Stomach (tissue), 8 donors: ENCODE measurements at regions not wholly inside any gene's neighbourhood (a gene's known extent, or its start where the extent isn't known, plus 50 kb on each side); places are given as distances from the start of the nearest gene placed in this dataset.
"Not testable (repeated sequence)": the region's sequence is repeated elsewhere in the genome, so short reads cannot be mapped to it uniquely, and the experiment has no call there.

Experiments
- DNase-seq, 2 donors: peaks; one replicate each; pipeline versions ENCODE4 v3.0.0 to v3.0.0-alpha.2; 2013 to 2019
- H3K27ac ChIP-seq, 5 donors: fragments of 200-600 bp in 4 of 5; sonication (generic) in 4 of 5; one replicate each; pipeline ENCODE4 v1.5.1; 2013 to 2019; ENCODE audit warnings: mild to moderate bottlenecking in 1 of 5, moderate library complexity in 1 of 5
- H3K27me3 ChIP-seq, 3 donors: fragments of 200-600 bp; sonication (generic); one replicate each; pipeline ENCODE4 v1.5.1; 2017 to 2019; ENCODE audit warnings: mixed run types in 1 of 3
- H3K36me3 ChIP-seq, 4 donors: fragments of 200-600 bp; sonication (generic); 1 replicate in 3 of 4; 2 replicates in 1 of 4; pipeline ENCODE4 v1.5.1; 2016 to 2019
- H3K4me1 ChIP-seq, 4 donors: fragments of 200-600 bp; sonication (generic); one replicate each; pipeline ENCODE4 v1.5.1; 2016 to 2019
- H3K4me3 ChIP-seq, 4 donors: fragments of 200-600 bp; sonication (generic) in 3 of 4; one replicate each; pipeline ENCODE4 v1.5.1; 2016 to 2019; ENCODE audit warnings: mild to moderate bottlenecking in 1 of 4
- H3K9me3 ChIP-seq, 4 donors: fragments of 200-600 bp; sonication (generic); one replicate each; pipeline ENCODE4 v1.5.1; 2016 to 2019
- CTCF ChIP-seq, 7 experiments: fragments of 450-650 bp in 4 of 7; fragments of 200-600 bp in 3 of 7; sonication (generic) in 3 of 7; IDR thresholded peaks; one replicate each; pipeline ENCODE4 v1.5.1; 2016 to 2019; ENCODE audit warnings: antibody characterized with exemption in 7 of 7, control low read depth in 2 of 7, mild to moderate bottlenecking in 1 of 7
- EP300 ChIP-seq: sonication (generic); formaldehyde crosslinking; IDR thresholded peaks from one replicate; pipeline ENCODE4 v1.6.1; 2017; ENCODE audit warnings: antibody characterized with exemption
- POLR2A ChIP-seq, 4 donors: fragments of 450-650 bp; IDR thresholded peaks; one replicate each; pipeline ENCODE4 v1.6.1; 2016; ENCODE audit warnings: antibody characterized with exemption in 4 of 4, control low read depth in 2 of 4, mild to moderate bottlenecking in 1 of 4, moderate library complexity in 1 of 4
- POLR2AphosphoS5 ChIP-seq, 3 donors: sonication (generic); formaldehyde crosslinking; IDR thresholded peaks; one replicate each; pipeline ENCODE4 v1.6.1; 2016; ENCODE audit warnings: antibody characterized with exemption in 3 of 3
- WGBS, 5 donors: extraction: QIAGEN DNeasy Blood & Tissue Kit in 3 of 5; methylation state at CpG; one replicate each; pipeline versions ENCODE4 v1.1.5 to v1.1.7; 2013 to 2018; 5-methylcytosine and 5-hydroxymethylcytosine counted together
- intact Hi-C: fragments of 100-400 bp; cut with DNase I; formaldehyde crosslinking; loops from one replicate; pipeline ENCODE4 v1.15.1; 2023; ENCODE audit warnings: low total_unique reads
- donor health status: healthy with polysubstance abuse.
- donor health status: Bipolar disorder and iron deficiency.
- donor health status: healthy.

DNA sequence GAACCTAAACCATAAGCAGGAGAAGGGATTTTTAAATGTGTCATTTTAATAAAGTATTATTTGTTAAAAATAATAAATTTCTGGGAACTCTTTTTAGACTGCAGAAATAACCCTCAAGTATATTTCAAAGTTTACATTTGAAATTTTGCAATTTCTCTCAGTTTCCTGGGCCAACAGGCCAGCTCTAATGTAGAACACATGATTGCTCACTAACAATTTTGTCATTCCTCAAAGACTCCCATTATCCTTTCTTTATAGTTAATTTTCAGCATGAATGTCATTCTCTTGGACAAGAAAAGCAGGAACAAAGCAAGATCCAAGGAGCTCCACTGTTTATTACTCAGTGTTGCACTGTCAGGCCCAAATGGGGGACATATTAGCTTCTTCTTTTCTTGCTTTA is 119.4 kb upstream of the VANGL1 start:
- no peak for DNase-seq
- H3K27me3 ChIP-seq = no peaks in the 10 kb centered on the region
- H3K36me3 ChIP-seq = no peaks in the 10 kb centered on the region
- H3K9me3 ChIP-seq = no peaks in the 10 kb centered on the region
- intact Hi-C loops = no loop called here
- TF ChIP-seq POLR2A (IDR thresholded peaks at IDR 0.05) = no peak
- no peak for TF ChIP-seq EP300
- H3K27ac ChIP-seq = no peak overlapping the region
- H3K4me1 ChIP-seq = no peaks in the 10 kb centered on the region
- no peak overlapping the region for H3K4me3 ChIP-seq

DNA sequence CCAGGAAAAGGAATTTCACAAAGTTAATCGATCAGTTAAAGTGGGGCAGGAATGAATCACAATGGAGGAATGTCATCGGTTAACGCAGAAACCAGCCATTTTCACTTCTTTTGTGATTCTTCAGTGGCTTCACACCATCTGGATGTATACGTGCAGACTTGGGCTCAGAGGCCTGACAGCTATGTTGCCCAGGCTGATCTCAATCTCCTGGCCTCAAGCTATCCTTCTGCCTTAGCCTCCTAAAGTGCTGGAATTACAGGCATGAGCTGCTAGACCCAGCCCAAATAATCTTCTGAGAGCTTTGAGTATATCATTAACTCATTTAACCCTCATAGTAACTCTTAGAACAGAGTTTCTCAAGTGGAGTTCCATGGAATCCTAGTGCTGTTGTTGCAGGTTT is 126.5 kb upstream of the VANGL1 start:
- Histone ChIP-seq H3K4me3 (no peak overlapping the region), H3K36me3 (no peaks in the 10 kb centered on the region), H3K27ac (no peak overlapping the region), H3K9me3 (peaks cover 0 to 19% (median 15%) of the 10 kb centered on the region in 4 donors), H3K4me1 (no peaks in the 10 kb centered on the region), H3K27me3 (no peaks in the 10 kb centered on the region)
- intact Hi-C loops = no loop called here
- TF ChIP-seq CTCF (IDR thresholded peaks at IDR 0.05) (no peak), EP300 (no peak), POLR2A (IDR thresholded peaks at IDR 0.05) (no peak), POLR2AphosphoS5 (IDR thresholded peaks at IDR 0.05) (no peak)
- 87 to 92% (median 91%) methylated on average over 4 of the region's 4 CpGs for WGBS, 5 donors
- DNase-seq = no peak

GRCh38 chr1:115510226-115510625 is 131.5 kb upstream of the VANGL1 start:
- WGBS, 5 donors = 65 to 74% (median 71%) methylated on average over 4 of the region's 4 CpGs
- H3K36me3 ChIP-seq, H3K27ac ChIP-seq, H3K4me1 ChIP-seq, H3K4me3 ChIP-seq, intact Hi-C loops, DNase-seq: not testable (repeated sequence)
- H3K9me3 ChIP-seq = peaks cover 0 to 19% (median 15%) of the 10 kb centered on the region in 4 donors
- H3K27me3 ChIP-seq = peaks cover 0 to 12% (median 0%) of the 10 kb centered on the region in 3 donors

GRCh38 chr1:115507901-115508300 is 133.9 kb upstream of the VANGL1 start:
- Histone ChIP-seq H3K27ac (no peak overlapping the region), H3K27me3 (peaks cover 0 to 14% (median 0%) of the 10 kb centered on the region in 3 donors), H3K4me3 (no peak overlapping the region), H3K4me1 (no peaks in the 10 kb centered on the region), H3K36me3 (no peaks in the 10 kb centered on the region), H3K9me3 (peaks cover 0 to 19% (median 15%) of the 10 kb centered on the region in 4 donors)
- peak in 1 of 2 donors; percentile 19 for DNase-seq
- TF ChIP-seq EP300 (no peak), POLR2A (IDR thresholded peaks at IDR 0.05) (no peak), CTCF (IDR thresholded peaks at IDR 0.05) (no peak), POLR2AphosphoS5 (IDR thresholded peaks at IDR 0.05) (no peak)
- 60 to 75% (median 63%) methylated on average over 6 of the region's 6 CpGs for WGBS, 5 donors
- intact Hi-C loops = no loop called here

DNA sequence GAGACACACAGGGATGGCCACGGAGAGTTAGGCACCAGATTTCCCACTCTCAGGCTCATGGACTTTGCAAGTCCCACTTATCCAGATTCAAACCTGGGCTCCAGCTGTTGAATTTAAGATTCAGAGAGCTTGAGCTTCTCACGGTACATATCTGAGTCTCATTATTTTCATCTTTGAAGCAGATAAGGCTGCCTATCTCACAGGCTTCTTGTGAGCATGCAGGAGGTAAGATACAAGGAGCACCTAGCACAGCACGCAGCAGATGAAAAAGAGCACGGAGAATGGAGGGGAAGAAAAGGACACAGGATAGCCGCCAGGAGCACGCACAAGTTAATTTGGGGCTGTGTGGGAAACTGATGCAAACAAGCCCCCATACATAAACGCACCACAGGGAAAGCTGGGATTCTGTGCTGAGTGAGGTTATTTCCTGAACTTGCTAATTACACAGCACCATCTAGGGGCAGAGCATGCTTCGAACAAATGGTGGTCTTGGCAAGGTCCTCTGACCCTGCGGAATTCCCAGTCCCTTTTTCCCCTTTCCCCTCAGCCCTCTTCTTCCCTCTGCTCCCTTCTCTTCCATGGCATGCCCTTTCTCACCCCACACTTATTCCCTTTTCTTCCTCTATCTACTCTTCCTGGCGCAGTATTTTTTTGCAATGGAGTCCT is 134.7 kb upstream of the VANGL1 start:
- peaks cover 0 to 14% (median 0%) of the 10 kb centered on the region in 3 donors for H3K27me3 ChIP-seq
- no peaks in the 10 kb centered on the region for H3K4me1 ChIP-seq
- no peak overlapping the region for H3K4me3 ChIP-seq
- no peaks in the 10 kb centered on the region for H3K36me3 ChIP-seq
- no peak overlapping the region for H3K27ac ChIP-seq
- H3K9me3 ChIP-seq = peaks cover 0 to 14% (median 12%) of the 10 kb centered on the region in 4 donors
- 29 to 49% (median 38%) methylated on average over 10 of the region's 10 CpGs for WGBS, 5 donors
- intact Hi-C loops = no loop called here
- TF ChIP-seq POLR2AphosphoS5 (IDR thresholded peaks at IDR 0.05) = no peak
- DNase-seq = peak in 1 of 2 donors; percentile 70

DNA sequence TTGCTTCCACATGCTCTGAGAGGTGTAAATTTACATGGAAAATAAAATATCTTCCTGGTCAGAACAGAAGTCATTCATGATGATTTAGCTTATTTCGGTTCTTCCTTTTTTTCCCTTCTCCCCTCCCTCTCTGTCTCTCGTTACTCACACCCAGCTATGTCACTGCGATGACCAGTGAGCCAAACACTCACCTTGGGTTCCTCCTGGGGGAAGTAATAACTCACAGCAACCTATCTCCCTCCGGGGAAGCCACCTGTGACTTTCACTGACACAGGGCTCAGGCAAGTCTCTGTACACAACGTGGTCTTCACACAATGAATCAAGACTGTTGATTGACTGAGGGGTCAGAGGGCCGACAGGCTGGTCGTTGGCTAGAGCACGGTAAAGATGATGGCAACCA is 135.3 kb upstream of the VANGL1 start:
- Histone ChIP-seq H3K27me3 (peaks cover 0 to 14% (median 0%) of the 10 kb centered on the region in 3 donors), H3K4me3 (no peak overlapping the region), H3K4me1 (no peaks in the 10 kb centered on the region), H3K27ac (no peak overlapping the region), H3K9me3 (peaks cover 0 to 10% (median 7%) of the 10 kb centered on the region in 4 donors), H3K36me3 (no peaks in the 10 kb centered on the region)
- TF ChIP-seq CTCF (IDR thresholded peaks at IDR 0.05) (no peak), POLR2AphosphoS5 (IDR thresholded peaks at IDR 0.05) (no peak), POLR2A (IDR thresholded peaks at IDR 0.05) (no peak), EP300 (no peak)
- WGBS, 5 donors = 30 to 48% (median 40%) methylated on average over 8 of the region's 8 CpGs
- DNase-seq = no peak
- intact Hi-C loops = no loop called here
